Amygdala (tissue), 56 donors: ENCODE measurements at regions not wholly inside any gene's neighbourhood (a gene's known extent, or its start where the extent isn't known, plus 50 kb on each side); places are given as distances from the start of the nearest gene placed in this dataset.

Experiments
- DNase-seq, 56 donors: peaks; one replicate each; lab custom pipeline; 2025; lab: John Stamatoyannopoulos, UW

DNA sequence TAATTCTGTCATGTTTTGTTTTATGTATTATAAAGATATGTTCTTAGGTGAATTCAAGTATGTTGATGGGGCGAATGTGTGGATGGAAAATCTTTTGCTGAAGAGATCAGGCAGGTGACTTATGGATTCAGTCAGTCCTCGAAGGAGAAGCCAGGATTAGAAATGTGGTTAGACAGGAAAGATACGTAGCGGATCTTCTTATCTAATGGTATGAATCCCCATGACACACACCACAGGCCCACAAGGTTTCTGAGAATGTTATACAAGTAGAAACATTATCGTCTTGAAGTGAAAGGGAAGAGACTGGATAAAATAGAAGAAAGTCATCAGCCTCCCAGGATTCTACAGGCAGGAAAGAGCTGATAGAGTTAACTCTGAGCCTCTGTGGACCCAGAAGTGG lies 69.0 kb upstream of the RFXAP start:
- no peak for DNase-seq

DNA sequence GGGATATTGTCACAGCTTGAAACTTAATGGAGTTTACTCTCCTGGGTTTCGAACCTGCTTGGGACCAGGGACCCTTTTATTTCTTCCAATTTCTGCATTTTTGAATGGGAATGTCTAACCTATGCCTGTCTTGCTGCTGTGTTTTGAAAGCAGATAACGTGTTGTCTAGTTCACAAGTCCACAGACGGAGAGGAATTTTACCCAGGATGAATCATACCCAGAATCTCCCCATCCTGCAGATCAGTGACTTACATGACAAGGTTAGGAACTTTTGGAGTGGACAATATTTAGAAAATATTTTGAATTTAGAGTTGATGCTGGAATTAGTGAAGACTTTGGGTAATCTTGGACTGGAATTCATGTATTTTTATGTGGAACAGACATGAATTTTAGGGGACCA lies 68.6 kb upstream of the RFXAP start:
- DNase-seq: no peak

GRCh38 chr13:36750946-36751345 lies 68.1 kb upstream of the RFXAP start:
- DNase-seq: no peak

DNA sequence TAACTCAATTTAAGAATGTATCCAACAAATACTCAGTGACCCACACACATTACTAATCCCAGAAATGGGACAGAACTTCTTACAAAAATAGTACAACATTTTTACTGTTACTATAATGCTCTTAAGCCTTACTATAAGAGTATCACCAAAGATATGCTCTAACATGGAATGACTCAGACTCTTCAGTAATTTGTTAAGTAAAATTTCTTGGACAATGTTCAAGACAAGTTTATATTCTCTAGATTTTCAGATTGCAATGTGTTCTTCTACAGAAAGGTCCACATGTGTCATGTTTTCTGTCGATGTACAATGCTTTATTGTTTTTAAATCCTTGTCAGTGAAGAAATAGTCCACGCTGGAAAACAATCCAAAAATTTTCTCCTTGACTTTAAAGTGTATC lies 66.3 kb upstream of the RFXAP start:
- no peak for DNase-seq

DNA sequence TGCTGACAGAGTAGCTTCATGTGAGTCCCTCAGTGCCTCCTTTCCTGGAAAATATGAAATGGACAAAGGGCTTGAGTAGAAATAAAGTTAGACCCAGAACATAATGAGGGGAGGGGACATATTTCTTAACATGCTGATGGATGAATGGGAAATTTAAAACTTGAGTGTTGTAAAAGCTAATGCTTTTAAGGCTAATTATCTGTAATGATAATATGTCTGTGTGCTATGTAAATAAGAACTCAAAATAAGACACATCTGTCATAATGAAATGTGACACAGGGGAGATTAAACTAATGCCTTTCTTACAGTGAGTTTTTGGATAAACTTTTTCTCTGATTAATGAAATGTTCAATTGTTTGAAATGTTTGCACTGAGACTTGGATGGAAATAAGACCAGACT lies 65.8 kb upstream of the RFXAP start:
- DNase-seq: no peak

DNA sequence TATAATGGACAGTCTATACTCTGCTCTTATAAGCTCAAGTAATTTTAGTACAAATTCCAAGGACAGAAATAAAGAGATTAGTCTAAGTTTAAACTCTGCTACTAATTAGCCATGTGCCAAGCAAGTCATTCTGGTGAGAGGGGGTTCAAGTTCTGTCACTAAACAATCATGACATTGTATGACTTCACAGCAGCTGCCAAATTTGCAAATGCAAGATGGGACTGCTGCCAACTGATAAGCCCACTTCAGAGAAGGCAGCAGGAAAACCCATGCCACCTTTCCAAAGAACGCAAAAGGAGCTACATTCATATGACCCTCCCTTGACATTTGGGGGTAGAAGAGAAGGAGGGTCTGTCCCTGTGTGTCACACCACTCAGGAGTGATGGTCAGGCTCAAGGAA lies 60.7 kb upstream of the RFXAP start:
- no peak for DNase-seq

DNA sequence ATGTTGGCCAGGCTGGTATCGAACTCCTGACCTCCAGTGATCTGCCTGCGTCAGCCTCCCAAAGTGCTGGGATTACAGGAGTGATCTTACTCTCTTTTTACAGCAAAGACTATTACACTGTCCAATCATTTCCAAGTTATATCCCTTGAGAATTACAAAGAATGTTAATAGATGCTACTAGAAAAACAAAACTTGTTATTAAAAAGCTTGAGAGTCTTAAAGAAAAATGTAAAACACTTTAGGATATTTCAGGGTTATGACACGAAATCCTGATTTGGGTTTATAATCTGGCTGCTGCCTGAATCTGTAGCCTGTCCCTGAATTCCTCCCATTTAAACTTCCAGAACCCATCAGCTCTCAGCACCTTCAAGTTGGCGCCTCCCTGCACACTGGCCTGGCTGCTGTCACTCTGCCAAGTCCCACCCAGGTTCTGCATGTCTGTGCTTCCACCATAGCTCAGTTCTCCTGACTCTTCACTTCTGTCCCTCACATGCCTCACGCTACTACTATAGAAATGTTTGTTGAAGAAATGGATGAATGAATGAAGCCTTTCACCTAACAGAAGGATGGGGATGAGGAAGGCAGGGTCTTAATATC lies 55.8 kb upstream of the RFXAP start:
- no peak for DNase-seq

DNA sequence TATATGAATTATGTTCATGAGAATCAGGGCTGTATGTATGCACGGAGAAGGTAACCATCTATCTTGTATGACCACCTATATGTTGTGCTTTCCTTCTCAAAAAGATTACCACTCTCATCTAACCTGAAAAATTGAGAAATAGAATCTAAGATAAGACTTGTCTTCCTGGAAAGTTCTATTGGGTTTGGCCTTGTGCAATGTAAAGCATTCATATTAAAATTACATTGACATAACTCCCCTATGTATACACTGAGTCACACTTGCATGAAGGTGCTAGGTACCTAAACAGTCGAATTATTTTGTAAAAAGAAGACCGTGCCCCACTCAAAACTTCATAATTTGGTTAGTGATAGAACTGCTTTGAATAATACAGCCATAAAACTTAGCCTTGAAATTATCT lies 54.5 kb upstream of the RFXAP start:
- no peak for DNase-seq

DNA sequence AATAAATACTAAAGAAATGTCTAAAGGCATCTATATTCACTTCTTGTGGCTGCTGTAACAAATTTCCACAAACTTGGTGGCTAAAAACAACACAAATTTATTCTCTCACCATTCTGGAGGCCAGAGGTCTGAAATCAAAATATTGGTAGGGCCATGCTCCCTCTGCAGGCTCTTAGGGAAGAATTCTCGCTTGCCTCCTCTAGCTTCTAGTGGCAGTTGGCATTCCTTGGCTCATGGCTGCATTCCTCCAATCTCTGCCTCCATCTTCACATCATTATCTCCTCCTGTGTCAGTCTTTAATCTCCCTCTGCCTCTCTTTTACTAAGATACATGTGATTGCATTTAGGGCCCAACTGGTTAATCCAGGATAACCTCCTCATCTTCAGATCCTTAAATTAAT lies 54.1 kb upstream of the RFXAP start:
- no peak for DNase-seq

DNA sequence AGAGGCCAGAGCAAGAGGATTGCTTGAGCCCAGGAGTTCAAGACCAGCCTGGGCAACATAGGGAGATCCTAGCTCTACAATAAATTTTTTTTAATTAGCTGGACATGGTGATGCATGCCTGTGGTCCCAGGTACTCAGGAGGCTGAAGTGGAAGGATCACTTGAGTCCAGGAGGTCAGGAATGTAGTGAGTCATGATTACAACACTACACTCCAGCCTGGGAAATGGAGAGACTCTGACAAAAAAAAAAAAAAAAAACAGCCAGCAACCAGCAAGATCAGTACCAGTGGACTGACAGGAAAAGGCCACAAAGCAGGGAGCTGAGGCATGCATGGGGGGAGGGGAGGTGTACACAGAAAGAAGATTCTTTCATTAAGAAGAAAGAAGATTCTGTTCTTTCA lies 52.7 kb upstream of the RFXAP start:
- no peak for DNase-seq

GRCh38 chr13:36767276-36767675 lies 51.7 kb upstream of the RFXAP start:
- no peak for DNase-seq

- DNase-seq: peak in 1 of 56 donors; percentile 2
Measured at GRCh38 chr13:36769126-36769525, 49.9 kb upstream of the RFXAP start.
